B cell (primary cell): ENCODE measurements at regions not wholly inside any gene's neighbourhood (a gene's known extent, or its start where the extent isn't known, plus 50 kb on each side); places are given as distances from the start of the nearest gene placed in this dataset.

ENCODE experiments used
- ATAC-seq: fragments of 200-7000 bp; cut with Tn5 transposase; one replicate; pipeline ENCODE4 v1.10.0; 2021; ENCODE audit warnings: low read depth, mild to moderate bottlenecking, moderate number of reproducible peaks, moderate library complexity
- CTCF ChIA-PET: fragments of 350-600 bp; sonication (Branson Sonifier 250); formaldehyde crosslinking; loops from one replicate; lab custom pipeline; 2021; ENCODE audit warnings: antibody characterized with exemption, inconsistent platforms; lab: Charles Lee
- POLR2A ChIA-PET: fragments of 350-600 bp; sonication (Branson Sonifier 250); formaldehyde crosslinking; loops from one replicate; lab custom pipeline; 2021; ENCODE audit warnings: antibody characterized with exemption; lab: Charles Lee
- DNase-seq: peaks from one replicate; pipeline ENCODE4 v3.0.0; 2013
- H2AFZ ChIP-seq: 2 replicates; pipeline ENCODE4 v1.6.1; 2012; ENCODE audit warnings: mild to moderate bottlenecking, low read depth, low read length; ENCODE audit not compliant: insufficient read depth, poor library complexity, severe bottlenecking
- H3K27ac ChIP-seq, 2 donors: 1 replicate in 1 of 2; 2 replicates in 1 of 2; pipeline ENCODE4 v1.5.1; 2012 to 2013; ENCODE audit warnings: low read length in 2 of 2, mild to moderate bottlenecking in 2 of 2, moderate library complexity in 1 of 2
- H3K27me3 ChIP-seq, 4 experiments: fragments of 200-600 bp in 1 of 4; sonication (generic) in 1 of 4; replicated peaks in 1 of 4; 1 replicate in 2 of 4; 2 replicates in 2 of 4; pipeline versions ENCODE4 v1.6.1 to v1.7.0; 2013 to 2016; ENCODE audit warnings: low read length in 3 of 4, mild to moderate bottlenecking in 2 of 4, mixed read lengths in 1 of 4, moderate library complexity in 1 of 4; ENCODE audit not compliant: insufficient read depth in 4 of 4, control insufficient read depth in 3 of 4; ENCODE audit errors: control extremely low read depth in 1 of 4
- H3K36me3 ChIP-seq, 2 experiments: replicated peaks in 1 of 2; 1 replicate in 1 of 2; 2 replicates in 1 of 2; pipeline versions ENCODE4 v1.6.1 to v1.7.1; 2013; ENCODE audit warnings: low read length in 1 of 2; ENCODE audit not compliant: insufficient read depth in 2 of 2, control insufficient read depth in 1 of 2; ENCODE audit errors: control extremely low read depth in 1 of 2, extremely low read depth in 1 of 2
- H3K4me1 ChIP-seq, 2 donors: fragments of 200-600 bp in 1 of 2; sonication (generic) in 1 of 2; 1 replicate in 1 of 2; 2 replicates in 1 of 2; pipeline versions ENCODE4 v1.5.1 to v1.6.1; 2013 to 2017; ENCODE audit warnings: low read length in 2 of 2; ENCODE audit not compliant: control insufficient read depth in 2 of 2, insufficient read depth in 2 of 2
- H3K4me2 ChIP-seq: replicated peaks from 2 replicates; pipeline ENCODE3; 2012; ENCODE audit warnings: mild to moderate bottlenecking, low read depth, low read length; ENCODE audit not compliant: poor library complexity, severe bottlenecking
- H3K4me3 ChIP-seq, 5 experiments: fragments of 200-600 bp in 1 of 5; sonication (generic) in 1 of 5; 1 replicate in 3 of 5; 2 replicates in 2 of 5; pipeline versions ENCODE4 v1.5.1 to v1.7.0; 2011 to 2016; ENCODE audit warnings: low read length in 4 of 5, mild to moderate bottlenecking in 4 of 5, low read depth in 2 of 5, control low read depth in 1 of 5, moderate library complexity in 1 of 5; ENCODE audit not compliant: insufficient read depth in 1 of 5; ENCODE audit errors: control extremely low read depth in 1 of 5, extremely low read depth in 1 of 5
- H3K79me2 ChIP-seq: fragments of 200-600 bp; sonication (generic); one replicate; pipeline ENCODE4 v1.6.0; 2016; ENCODE audit warnings: low read length; ENCODE audit not compliant: control insufficient read depth, insufficient read depth
- H3K9ac ChIP-seq: fragments of 200-600 bp; sonication (generic); 2 replicates; pipeline ENCODE4 v1.6.1; 2017; ENCODE audit warnings: mild to moderate bottlenecking, low read length, moderate library complexity
- H3K9me3 ChIP-seq, 3 donors: one replicate each; pipeline versions ENCODE4 v1.6.1 to v1.7.1; 2013; ENCODE audit warnings: low read length in 2 of 3; ENCODE audit not compliant: control insufficient read depth in 2 of 3, insufficient read depth in 1 of 3; ENCODE audit errors: control extremely low read depth in 1 of 3
- H4K20me1 ChIP-seq: 2 replicates; pipeline ENCODE4 v1.6.0; 2012; ENCODE audit warnings: mild to moderate bottlenecking, low read length; ENCODE audit not compliant: insufficient read depth, control insufficient read depth, poor library complexity, severe bottlenecking
- H3K27ac Mint-ChIP-seq: one replicate; pipeline ENCODE4 v1.8.0; 2021; ENCODE audit warnings: mixed read lengths
- H3K27me3 Mint-ChIP-seq: one replicate; pipeline ENCODE4 v1.8.0; 2021; ENCODE audit warnings: mixed read lengths
- H3K4me1 Mint-ChIP-seq: one replicate; pipeline ENCODE4 v1.8.0; 2021; ENCODE audit warnings: mixed read lengths
- H3K4me3 Mint-ChIP-seq: one replicate; pipeline ENCODE4 v1.8.0; 2021; ENCODE audit warnings: mixed read lengths
- H3K9me3 Mint-ChIP-seq: one replicate; pipeline ENCODE4 v1.8.0; 2022; ENCODE audit warnings: mixed read lengths; ENCODE audit not compliant: insufficient read depth
- CTCF ChIP-seq: fragments of 200-600 bp; IDR thresholded peaks from one replicate; pipeline ENCODE4 v1.8.0; 2022; ENCODE audit warnings: antibody characterized with exemption, mild to moderate bottlenecking
- EZH2 ChIP-seq: IDR thresholded peaks from 2 replicates; pipeline ENCODE4 v1.6.1; 2012; ENCODE audit warnings: borderline replicate concordance, low read depth, mild to moderate bottlenecking, moderate library complexity, low read length; ENCODE audit not compliant: insufficient read depth, poor library complexity, severe bottlenecking
- WGBS: methylation state at CpG from one replicate; pipeline ENCODE4 v1.1.5; 2013; ENCODE audit warnings: missing lambda C conversion rate; ENCODE audit not compliant: insufficient coverage; 5-methylcytosine and 5-hydroxymethylcytosine counted together
- intact Hi-C: fragments of 100-400 bp; cut with micrococcal nuclease; formaldehyde crosslinking; loops from one replicate; pipeline ENCODE4 v1.10.0; 2022

- Histone ChIP-seq H3K4me3 (no peak overlapping the region), H3K9me3 (no peaks in the 10 kb centered on the region), H4K20me1 (no peaks in the 10 kb centered on the region), H3K36me3 (no peaks in the 10 kb centered on the region), H3K9ac (no peak overlapping the region), H3K27me3 (no peaks in the 10 kb centered on the region), H3K79me2 (no peaks in the 10 kb centered on the region), H3K4me2 (no peak overlapping the region), H3K4me1 (no peaks in the 10 kb centered on the region), H3K27ac (no peak overlapping the region), H2AFZ (no peak overlapping the region)
- intact Hi-C loops = no loop called here
- TF ChIP-seq EZH2 = no peak
- no peak for TF ChIP-seq CTCF
- H3K27ac Mint-ChIP-seq = no peak overlapping the region
- H3K27me3 Mint-ChIP-seq = peaks cover 34% of the 10 kb centered on the region
- no peaks in the 10 kb centered on the region for H3K4me1 Mint-ChIP-seq
- H3K9me3 Mint-ChIP-seq = no peaks in the 10 kb centered on the region
- CTCF ChIA-PET = interaction anchor here (1.0 to 1.4 kb wide), 4 partner anchors 12 to 287 kb away, joined by 3 to 4 read pairs (median 4); no protein-coding TSS in a partner anchor
- ATAC-seq (no peak), DNase-seq (no peak)
- H3K4me3 Mint-ChIP-seq = no peak overlapping the region
- POLR2A ChIA-PET = no interaction called here
- WGBS = 95% methylated on average over 6 of the region's 6 CpGs
Observed at GRCh38 chr6:30800871-30801270, 56.5 kb upstream of the IER3 start.

DNA sequence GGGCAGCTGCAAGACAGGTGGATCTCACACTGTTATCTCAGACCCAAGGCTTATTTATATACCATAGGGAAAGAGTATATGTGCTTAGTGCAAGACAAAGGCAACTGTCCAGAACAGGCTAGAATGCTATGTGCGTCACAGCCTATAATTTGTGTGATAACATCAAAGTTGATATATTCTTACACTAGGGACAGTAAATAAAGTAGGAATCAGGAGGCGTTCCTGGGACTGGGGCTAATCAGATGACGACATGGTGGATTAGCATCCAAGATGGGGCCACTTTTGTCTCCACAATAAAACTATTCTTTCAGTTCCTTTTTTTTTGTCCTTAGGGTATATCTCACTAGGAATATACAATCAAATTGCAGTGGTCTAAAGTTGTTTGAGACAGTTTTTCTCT, 54.9 kb upstream of the IER3 start:
- ChIA-PET POLR2A (no interaction called here), CTCF (no interaction called here)
- Histone ChIP-seq H3K36me3 (no peaks in the 10 kb centered on the region), H3K27ac (no peak overlapping the region), H3K4me1 (peaks cover 5% of the 10 kb centered on the region in 2 donors), H3K9ac (no peak overlapping the region), H2AFZ (no peak overlapping the region), H3K4me3 (no peak overlapping the region), H3K9me3 (no peaks in the 10 kb centered on the region), H4K20me1 (no peaks in the 10 kb centered on the region), H3K79me2 (no peaks in the 10 kb centered on the region), H3K4me2 (no peak overlapping the region), H3K27me3 (no peaks in the 10 kb centered on the region)
- no CpG with 5 or more reads among the region's 3 CpGs for WGBS
- DNase-seq = no peak
- no peak for ATAC-seq
- TF ChIP-seq CTCF (no peak), EZH2 (no peak)
- Mint-ChIP-seq H3K9me3 (no peaks in the 10 kb centered on the region), H3K27ac (no peak overlapping the region), H3K4me1 (peaks cover 5% of the 10 kb centered on the region), H3K4me3 (no peak overlapping the region), H3K27me3 (peaks cover 30% of the 10 kb centered on the region)
- intact Hi-C loops = loop anchor here (10.0 kb wide), 1 partner anchor 54 kb away; the partner anchor contains the start of genes FLOT1 and IER3
